T-helper 2 cell treated with Interferon-gamma antibody and Interleukin-4, amounts not matched to agents 5 μg/mL and 100 μg/mL, for 36 hours (primary cell): ENCODE measurements at regions not wholly inside any gene's neighbourhood (a gene's known extent, or its start where the extent isn't known, plus 50 kb on each side); places are given as distances from the start of the nearest gene placed in this dataset.

Experiments used
- DNase-seq: peaks from one replicate; pipeline ENCODE4 v3.0.0; 2021; ENCODE audit warnings: low spot score
- H3K27ac Mint-ChIP-seq: one replicate; pipeline ENCODE4 v1.8.0; 2021; ENCODE audit warnings: mild to moderate bottlenecking, mixed read lengths
- H3K27me3 Mint-ChIP-seq: one replicate; pipeline ENCODE4 v1.8.0; 2021; ENCODE audit warnings: low read depth, mixed read lengths
- H3K36me3 Mint-ChIP-seq: one replicate; pipeline ENCODE4 v1.8.0; 2021; ENCODE audit warnings: low read depth, mixed read lengths
- H3K4me1 Mint-ChIP-seq: one replicate; pipeline ENCODE4 v1.8.0; 2021; ENCODE audit warnings: low read depth, mixed read lengths
- H3K4me3 Mint-ChIP-seq: one replicate; pipeline ENCODE4 v1.8.0; 2022; ENCODE audit warnings: mild to moderate bottlenecking, moderate library complexity, mixed read lengths
- H3K9me3 Mint-ChIP-seq: one replicate; pipeline ENCODE4 v1.8.0; 2021; ENCODE audit warnings: mixed read lengths

DNA sequence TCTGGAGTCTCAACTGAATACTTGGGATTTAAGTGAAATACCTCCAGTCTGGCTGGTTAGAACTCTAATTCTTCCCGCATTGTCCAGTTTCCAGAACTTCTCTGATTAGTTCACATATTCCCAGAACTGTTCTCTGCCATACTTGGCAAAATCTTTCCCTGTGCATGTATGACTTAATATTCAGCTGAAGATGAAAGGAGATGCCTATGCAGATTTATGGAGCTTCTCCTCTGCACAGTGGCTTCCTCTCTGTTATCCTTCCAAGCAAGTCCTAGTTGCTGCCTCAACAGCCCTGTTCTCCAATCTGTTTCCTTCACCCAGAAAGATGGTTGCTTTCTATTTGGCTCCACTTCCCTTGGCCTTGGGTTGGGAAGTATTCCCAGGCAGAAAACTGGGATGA lies 155.4 kb upstream of the GATA6 start:
- Mint-ChIP-seq H3K4me1 (no peaks in the 10 kb centered on the region), H3K27ac (no peak overlapping the region), H3K9me3 (no peaks in the 10 kb centered on the region), H3K36me3 (no peaks in the 10 kb centered on the region), H3K4me3 (no peak overlapping the region), H3K27me3 (no peaks in the 10 kb centered on the region)
- DNase-seq = no peak

DNA sequence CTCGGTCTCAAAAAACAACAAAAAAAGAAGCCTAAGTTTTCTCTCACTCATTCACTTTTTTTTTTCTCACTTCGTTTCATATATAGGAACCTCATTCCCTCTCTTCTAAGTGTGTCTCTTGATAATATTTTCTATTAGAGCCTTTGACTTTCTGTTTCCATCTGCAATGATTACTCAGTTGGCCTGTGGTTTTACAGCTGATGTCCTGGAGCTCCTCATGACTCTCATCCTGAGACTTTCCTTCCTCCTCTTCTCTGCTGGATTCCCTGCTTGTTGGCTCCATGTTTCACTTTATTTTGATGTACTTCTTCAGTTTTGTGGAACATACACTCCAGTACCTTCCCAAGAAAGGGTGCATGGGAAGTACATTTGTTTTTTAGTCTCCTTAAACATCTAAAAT lies 154.2 kb upstream of the GATA6 start:
- Mint-ChIP-seq H3K27me3 (no peaks in the 10 kb centered on the region), H3K27ac (no peak overlapping the region), H3K4me3 (no peak overlapping the region), H3K36me3 (no peaks in the 10 kb centered on the region), H3K4me1 (no peaks in the 10 kb centered on the region), H3K9me3 (no peaks in the 10 kb centered on the region)
- DNase-seq = no peak

DNA sequence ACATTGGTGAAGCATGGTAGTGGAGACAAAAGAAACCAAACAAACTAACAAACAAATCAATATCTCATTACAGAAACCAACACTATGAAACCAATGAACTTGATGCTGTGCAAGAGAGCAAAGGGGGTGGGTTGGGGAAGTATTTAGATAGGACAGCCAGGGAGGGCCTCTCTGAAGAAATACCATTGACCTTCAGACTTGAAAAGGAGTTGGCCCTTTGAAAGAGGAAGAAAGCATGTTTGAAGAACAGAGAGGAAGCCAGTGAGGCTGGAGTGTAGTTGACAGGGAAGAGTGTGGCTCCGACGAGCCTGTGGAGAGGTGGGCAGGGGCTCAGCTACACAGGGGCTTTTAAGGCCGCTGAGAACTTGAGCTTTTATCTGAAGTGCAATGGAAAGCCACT lies 151.0 kb upstream of the GATA6 start:
- Mint-ChIP-seq H3K27ac (no peak overlapping the region), H3K4me3 (no peak overlapping the region), H3K9me3 (no peaks in the 10 kb centered on the region), H3K27me3 (no peaks in the 10 kb centered on the region), H3K4me1 (no peaks in the 10 kb centered on the region), H3K36me3 (no peaks in the 10 kb centered on the region)
- DNase-seq = no peak

DNA sequence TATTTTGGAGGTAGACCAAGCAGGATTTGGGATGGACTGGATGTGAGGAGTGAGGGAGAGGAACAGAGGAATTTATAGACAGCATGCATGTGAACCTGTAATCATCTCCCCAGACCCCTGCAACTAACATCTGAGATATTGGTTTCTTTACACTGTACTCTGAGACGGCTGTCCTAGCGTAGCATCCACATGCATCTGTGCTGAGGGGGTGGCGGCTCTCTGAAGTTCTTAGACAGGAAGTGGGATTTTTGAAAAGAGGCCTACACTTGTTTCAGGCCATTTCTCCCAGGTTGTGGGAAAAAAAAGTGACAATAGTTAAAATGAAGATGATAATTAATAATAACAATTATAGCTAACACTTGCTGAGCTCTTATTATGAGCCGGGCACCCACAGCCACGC lies 150.2 kb upstream of the GATA6 start:
- no peaks in the 10 kb centered on the region for H3K36me3 Mint-ChIP-seq
- no peaks in the 10 kb centered on the region for H3K27me3 Mint-ChIP-seq
- H3K27ac Mint-ChIP-seq = no peak overlapping the region
- DNase-seq = no peak
- no peaks in the 10 kb centered on the region for H3K9me3 Mint-ChIP-seq
- no peak overlapping the region for H3K4me3 Mint-ChIP-seq
- no peaks in the 10 kb centered on the region for H3K4me1 Mint-ChIP-seq

DNA sequence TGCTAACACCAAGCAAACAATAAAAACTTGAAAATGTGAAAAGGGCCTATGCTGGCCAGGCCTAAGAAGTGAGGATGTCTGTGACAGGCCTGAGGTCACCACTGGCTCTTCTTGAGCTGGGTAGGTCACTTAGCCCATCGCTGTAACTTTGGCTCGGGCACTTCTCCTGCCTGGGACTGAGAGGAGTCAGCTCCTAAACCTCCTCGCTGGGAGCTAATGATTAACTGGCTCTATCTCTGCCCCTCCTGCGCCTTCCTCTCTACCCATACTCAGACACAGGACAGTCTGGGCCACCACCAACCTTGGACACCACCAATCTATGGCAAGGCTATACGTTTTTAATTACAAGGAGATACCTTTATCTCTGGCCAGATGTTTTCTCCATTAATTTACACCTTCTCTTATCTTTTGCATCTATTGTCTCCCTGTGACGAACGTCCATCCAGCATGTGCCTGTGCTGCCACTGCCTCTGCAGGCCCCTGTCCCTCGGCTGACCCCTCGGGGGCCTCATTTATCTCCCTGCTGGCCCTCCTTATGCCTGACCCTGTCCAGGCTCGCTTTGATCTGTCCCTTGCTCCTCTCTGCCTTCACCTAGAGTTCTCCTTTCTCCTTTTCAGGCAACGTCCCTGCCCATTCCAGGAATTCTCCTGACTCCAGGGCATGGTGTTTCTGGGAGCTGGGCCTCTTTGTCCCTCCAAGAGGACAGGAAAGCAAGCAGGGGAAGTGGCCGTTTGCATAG lies 149.1 kb upstream of the GATA6 start:
- Mint-ChIP-seq H3K36me3 (no peaks in the 10 kb centered on the region), H3K27me3 (no peaks in the 10 kb centered on the region), H3K27ac (no peak overlapping the region), H3K9me3 (no peaks in the 10 kb centered on the region), H3K4me3 (no peak overlapping the region), H3K4me1 (no peaks in the 10 kb centered on the region)
- no peak for DNase-seq

DNA sequence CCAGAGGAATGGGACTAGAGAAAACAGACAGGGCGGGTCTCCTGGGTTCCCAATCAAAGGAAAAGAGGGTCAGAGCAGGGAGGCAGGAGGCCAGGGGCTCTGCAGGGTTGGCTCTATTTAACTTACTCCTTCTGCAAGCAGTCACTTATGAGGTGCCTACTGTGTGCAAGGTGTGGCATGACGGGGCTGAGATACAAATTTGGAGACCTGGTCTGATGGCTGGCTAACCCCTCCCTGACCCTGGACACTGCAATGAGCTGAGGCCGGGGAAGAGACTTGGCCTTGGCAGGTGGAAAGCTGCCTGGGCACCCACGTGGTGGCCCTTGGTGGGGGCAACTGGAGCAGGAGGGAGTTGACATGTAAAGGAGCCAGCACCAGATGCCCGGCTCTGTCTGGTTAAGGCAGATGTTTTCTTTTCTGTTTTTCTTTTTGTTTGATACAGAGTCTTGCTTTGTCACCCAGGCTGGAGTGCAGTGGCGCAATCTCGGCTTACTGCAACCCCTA lies 148.5 kb upstream of the GATA6 start:
- H3K4me1 Mint-ChIP-seq = no peaks in the 10 kb centered on the region
- H3K27ac Mint-ChIP-seq = no peak overlapping the region
- H3K4me3 Mint-ChIP-seq = no peak overlapping the region
- H3K9me3 Mint-ChIP-seq = no peaks in the 10 kb centered on the region
- H3K27me3 Mint-ChIP-seq = no peaks in the 10 kb centered on the region
- no peak for DNase-seq
- no peaks in the 10 kb centered on the region for H3K36me3 Mint-ChIP-seq

DNA sequence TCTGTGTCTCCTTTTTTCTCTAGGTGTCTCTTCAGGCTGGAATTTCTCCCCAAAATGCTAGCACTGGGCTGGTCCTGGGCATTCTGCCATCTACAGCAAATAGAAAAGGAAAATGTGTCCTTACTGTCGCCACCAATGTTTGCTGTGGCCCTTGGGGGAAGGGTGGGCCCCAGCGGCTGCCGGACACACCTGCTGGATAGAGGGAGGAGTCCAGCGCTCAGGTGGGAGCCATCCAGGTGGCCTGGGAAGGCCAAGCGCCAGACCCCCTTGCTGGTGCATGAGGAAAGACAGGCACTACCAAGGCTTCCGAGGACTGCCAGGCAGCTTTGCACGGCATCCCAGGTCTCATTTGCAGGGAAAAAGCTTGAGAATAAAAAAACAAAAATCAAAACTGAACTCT lies 147.7 kb upstream of the GATA6 start:
- Mint-ChIP-seq H3K27me3 (no peaks in the 10 kb centered on the region), H3K4me1 (no peaks in the 10 kb centered on the region), H3K36me3 (no peaks in the 10 kb centered on the region), H3K9me3 (no peaks in the 10 kb centered on the region), H3K27ac (no peak overlapping the region), H3K4me3 (no peak overlapping the region)
- no peak for DNase-seq

DNA sequence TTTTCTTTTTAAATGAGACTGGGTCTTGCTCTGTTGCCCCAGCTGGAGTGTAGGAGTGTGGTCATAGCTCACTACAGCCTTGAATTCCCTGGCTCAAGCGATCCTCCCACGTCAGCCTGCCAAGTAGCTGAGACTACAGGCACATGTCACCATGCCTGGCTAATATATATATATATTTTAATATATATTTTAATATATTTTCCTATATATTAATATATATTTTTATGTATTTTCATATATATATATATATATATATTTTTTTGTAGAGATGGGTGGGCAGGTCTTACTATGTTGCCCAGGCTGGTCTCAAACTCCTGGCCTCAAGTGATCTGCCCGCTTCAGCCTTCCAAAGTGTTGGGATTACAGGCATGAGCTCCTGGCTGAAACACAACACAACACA lies 144.5 kb upstream of the GATA6 start:
- no peaks in the 10 kb centered on the region for H3K4me1 Mint-ChIP-seq
- no peak overlapping the region for H3K27ac Mint-ChIP-seq
- peaks cover 5% of the 10 kb centered on the region for H3K9me3 Mint-ChIP-seq
- no peak for DNase-seq
- H3K4me3 Mint-ChIP-seq = no peak overlapping the region
- no peaks in the 10 kb centered on the region for H3K27me3 Mint-ChIP-seq
- no peaks in the 10 kb centered on the region for H3K36me3 Mint-ChIP-seq

DNA sequence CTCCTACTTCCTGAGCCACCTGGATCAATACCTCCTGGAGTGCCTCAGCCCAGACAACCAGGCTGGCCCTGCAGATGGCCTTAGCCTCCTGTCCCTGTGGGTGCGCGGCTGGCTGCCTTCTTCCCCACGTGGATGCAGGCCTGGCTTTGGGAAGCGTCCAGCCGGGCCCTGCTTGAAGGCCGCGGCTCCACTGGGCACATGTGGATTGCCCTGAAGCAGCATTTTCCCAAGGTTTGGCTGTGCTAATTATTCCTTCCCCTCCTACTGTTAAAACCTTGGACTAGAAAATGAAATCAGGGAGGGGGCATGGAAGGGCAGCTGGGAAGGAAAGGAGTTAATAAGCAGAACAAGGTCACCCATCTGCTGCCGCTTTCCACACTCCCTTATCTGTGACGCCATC lies 143.0 kb upstream of the GATA6 start:
- Mint-ChIP-seq H3K27me3 (no peaks in the 10 kb centered on the region), H3K4me3 (no peak overlapping the region), H3K27ac (no peak overlapping the region), H3K9me3 (peaks cover 5% of the 10 kb centered on the region), H3K4me1 (no peaks in the 10 kb centered on the region), H3K36me3 (no peaks in the 10 kb centered on the region)
- no peak for DNase-seq

DNA sequence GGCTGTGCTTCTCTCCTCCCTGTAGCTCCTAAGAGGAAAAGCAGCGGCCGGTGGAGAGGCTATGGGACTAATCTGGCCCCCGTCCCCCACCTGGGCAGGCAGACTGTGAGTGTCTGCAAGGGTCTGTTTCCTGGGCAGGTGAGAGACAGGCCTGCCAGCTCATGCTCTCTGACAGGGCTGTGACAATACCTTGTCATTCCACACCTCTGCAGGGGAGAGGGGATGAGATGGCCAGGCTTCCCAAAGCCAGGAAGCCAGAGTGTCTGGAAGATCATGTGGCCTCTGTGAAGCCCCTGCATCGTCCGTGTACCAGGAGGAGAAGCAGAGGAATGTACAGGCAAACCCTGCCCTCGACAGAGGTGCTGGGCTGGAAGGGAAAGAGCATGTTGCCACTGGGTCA lies 142.5 kb upstream of the GATA6 start:
- H3K9me3 Mint-ChIP-seq = peaks cover 5% of the 10 kb centered on the region
- H3K36me3 Mint-ChIP-seq = no peaks in the 10 kb centered on the region
- H3K27me3 Mint-ChIP-seq = no peaks in the 10 kb centered on the region
- no peak overlapping the region for H3K4me3 Mint-ChIP-seq
- DNase-seq = no peak
- no peaks in the 10 kb centered on the region for H3K4me1 Mint-ChIP-seq
- H3K27ac Mint-ChIP-seq = no peak overlapping the region

DNA sequence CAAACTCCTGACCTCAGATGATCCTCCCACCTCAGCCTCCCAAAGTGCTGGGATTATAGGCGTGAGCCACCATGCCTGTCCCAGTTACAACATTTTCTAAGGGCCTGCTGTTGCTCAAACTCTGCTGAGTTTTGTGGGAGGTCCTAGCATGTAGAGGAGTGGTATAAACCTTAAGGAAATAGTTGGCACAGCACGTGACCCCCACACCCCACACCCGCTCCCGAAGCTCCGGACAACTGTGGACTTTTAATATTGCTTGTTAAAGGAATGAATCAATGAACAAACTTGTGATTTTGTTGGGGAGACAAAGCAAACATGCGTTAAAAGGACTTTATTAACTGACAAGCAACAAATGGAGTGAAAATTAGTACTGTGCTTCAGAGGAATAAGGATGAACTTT lies 137.8 kb upstream of the GATA6 start:
- no peaks in the 10 kb centered on the region for H3K4me1 Mint-ChIP-seq
- H3K27ac Mint-ChIP-seq = no peak overlapping the region
- no peak overlapping the region for H3K4me3 Mint-ChIP-seq
- DNase-seq = no peak
- no peaks in the 10 kb centered on the region for H3K27me3 Mint-ChIP-seq
- peaks cover 5% of the 10 kb centered on the region for H3K9me3 Mint-ChIP-seq
- H3K36me3 Mint-ChIP-seq = no peaks in the 10 kb centered on the region

DNA sequence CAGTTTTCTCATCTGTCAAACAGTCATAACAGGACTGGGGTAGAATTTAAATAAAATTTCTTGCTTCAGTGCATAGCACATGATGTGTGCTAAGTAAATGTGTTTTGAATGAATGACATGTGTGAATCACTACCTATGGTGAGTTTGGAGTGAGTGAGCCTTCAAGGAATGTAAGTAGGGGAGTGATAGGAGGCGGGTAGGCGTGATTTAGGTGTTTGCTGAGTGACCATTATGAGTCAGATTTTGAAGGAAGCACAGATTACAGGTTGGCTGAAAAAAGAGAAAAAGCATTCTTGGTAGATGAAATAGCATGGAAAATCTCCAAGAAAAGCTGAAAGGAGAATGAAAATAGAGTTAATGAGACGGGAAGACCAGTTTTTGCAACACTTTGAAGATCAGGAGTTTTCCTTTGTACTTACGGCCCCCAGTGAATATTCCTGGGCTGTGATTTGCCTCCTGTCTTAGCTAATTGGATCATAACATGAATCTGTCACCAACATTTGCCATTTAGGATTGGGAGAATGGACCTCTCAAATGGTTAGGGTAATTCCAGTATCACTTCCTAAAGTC lies 136.9 kb upstream of the GATA6 start:
- Mint-ChIP-seq H3K27ac (no peak overlapping the region), H3K4me3 (no peak overlapping the region), H3K4me1 (no peaks in the 10 kb centered on the region), H3K36me3 (no peaks in the 10 kb centered on the region), H3K27me3 (no peaks in the 10 kb centered on the region), H3K9me3 (peaks cover 5% of the 10 kb centered on the region)
- no peak for DNase-seq

DNA sequence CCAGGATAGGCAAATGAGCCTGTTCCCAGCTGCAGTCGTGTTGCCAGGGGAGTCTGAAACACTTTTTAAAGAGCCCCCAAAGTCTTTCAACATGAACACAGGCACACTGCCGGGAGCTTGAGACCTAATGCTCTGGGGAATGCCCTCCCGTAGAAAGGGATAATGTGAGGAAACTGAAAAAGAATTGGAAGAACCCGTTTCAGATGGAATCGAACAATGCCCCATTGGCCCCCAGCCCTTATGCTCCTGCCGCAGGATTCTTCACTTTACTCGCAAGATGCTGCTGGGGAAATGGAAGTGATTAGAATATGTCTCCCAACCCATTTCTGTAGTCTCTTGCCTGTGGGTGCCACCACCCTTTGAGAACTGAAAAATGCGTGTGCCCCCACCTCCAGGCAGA lies 136.3 kb upstream of the GATA6 start:
- no peaks in the 10 kb centered on the region for H3K36me3 Mint-ChIP-seq
- no peak for DNase-seq
- H3K9me3 Mint-ChIP-seq = peaks cover 5% of the 10 kb centered on the region
- no peak overlapping the region for H3K27ac Mint-ChIP-seq
- no peak overlapping the region for H3K4me3 Mint-ChIP-seq
- no peaks in the 10 kb centered on the region for H3K4me1 Mint-ChIP-seq
- H3K27me3 Mint-ChIP-seq = no peaks in the 10 kb centered on the region

DNA sequence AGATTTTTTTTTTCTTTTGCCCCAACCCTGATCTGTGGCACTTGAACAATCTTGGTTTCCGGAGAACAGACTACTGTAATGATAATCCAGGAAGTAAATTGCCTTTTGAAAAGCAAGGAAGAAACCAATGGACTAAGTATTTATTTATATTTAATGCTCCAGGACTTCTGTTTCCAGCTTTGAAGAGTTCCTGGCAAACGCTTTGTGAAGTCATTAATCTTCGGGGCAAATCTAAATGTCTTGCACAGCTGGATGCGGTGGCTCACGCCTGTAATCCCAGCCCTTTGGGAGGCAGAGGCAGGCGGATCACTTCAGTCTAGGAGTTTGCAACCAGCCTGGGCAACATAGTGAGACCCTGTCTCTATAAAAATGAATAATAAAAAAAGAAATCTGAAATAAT lies 135.1 kb upstream of the GATA6 start:
- Mint-ChIP-seq H3K9me3 (peaks cover 5% of the 10 kb centered on the region), H3K27me3 (no peaks in the 10 kb centered on the region), H3K4me3 (no peak overlapping the region), H3K27ac (no peak overlapping the region), H3K36me3 (no peaks in the 10 kb centered on the region), H3K4me1 (no peaks in the 10 kb centered on the region)
- no peak for DNase-seq

DNA sequence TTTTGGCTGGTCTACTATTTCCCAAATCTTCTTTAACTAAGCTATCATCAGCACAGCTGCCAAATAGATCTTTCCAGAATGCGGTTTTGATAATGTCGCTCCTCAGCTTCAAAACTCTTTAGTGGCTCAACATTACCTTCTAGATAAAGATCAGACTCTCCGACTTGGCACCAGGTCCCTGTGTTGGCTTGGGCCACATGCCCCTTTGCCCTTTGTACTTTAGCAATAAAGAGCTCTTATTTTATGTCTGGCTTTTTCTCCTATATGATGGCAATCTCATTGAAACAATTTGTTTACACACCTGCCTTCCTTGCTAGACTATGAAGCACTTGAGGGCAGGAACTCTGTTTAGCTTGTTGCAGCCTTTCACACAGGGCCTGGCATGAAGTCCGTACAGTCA lies 128.9 kb upstream of the GATA6 start:
- H3K9me3 Mint-ChIP-seq = no peaks in the 10 kb centered on the region
- no peaks in the 10 kb centered on the region for H3K36me3 Mint-ChIP-seq

More for the DNA sequence above, 128.9 kb upstream of the GATA6 start:
- Mint-ChIP-seq H3K4me3 (no peak overlapping the region), H3K4me1 (no peaks in the 10 kb centered on the region), H3K27me3 (no peaks in the 10 kb centered on the region), H3K27ac (no peak overlapping the region)
- DNase-seq = no peak
